CD4-positive, alpha-beta T cell (primary cell): ENCODE measurements at regions not wholly inside any gene's neighbourhood (a gene's known extent, or its start where the extent isn't known, plus 50 kb on each side); places are given as distances from the start of the nearest gene placed in this dataset.
"Not testable (repeated sequence)": the region's sequence is repeated elsewhere in the genome, so short reads cannot be mapped to it uniquely, and the experiment has no call there.

Experiments
- ATAC-seq: fragments of 200-7000 bp; cut with Tn5 transposase; one replicate; pipeline ENCODE4 v1.10.0; 2022; ENCODE audit warnings: mild to moderate bottlenecking; ENCODE audit not compliant: poor library complexity
- CTCF ChIA-PET: fragments of 350-600 bp; sonication (Branson Sonifier 250); formaldehyde crosslinking; loops from one replicate; lab custom pipeline; 2021; ENCODE audit warnings: antibody characterized with exemption, inconsistent platforms; lab: Charles Lee
- POLR2A ChIA-PET: fragments of 350-600 bp; sonication (Branson Sonifier 250); formaldehyde crosslinking; loops from one replicate; lab custom pipeline; 2021; ENCODE audit warnings: antibody characterized with exemption, inconsistent platforms; lab: Charles Lee
- DNase-seq, 14 experiments: peaks; one replicate each; pipeline ENCODE4 v3.0.0-alpha.2; 2013 to 2020; ENCODE audit warnings: mixed read lengths in 2 of 14
- H3K27ac ChIP-seq, 2 donors: one replicate each; pipeline versions ENCODE4 v1.5.1 to v1.7.0; 2013; ENCODE audit warnings: low read length in 2 of 2, low read depth in 1 of 2, mild to moderate bottlenecking in 1 of 2
- H3K27me3 ChIP-seq, 2 experiments: 1 replicate in 1 of 2; 2 replicates in 1 of 2; pipeline versions ENCODE4 v1.6.1 to v1.7.0; 2013; ENCODE audit warnings: low read length in 2 of 2, control low read depth in 1 of 2, mild to moderate bottlenecking in 1 of 2, moderate library complexity in 1 of 2; ENCODE audit not compliant: insufficient read depth in 2 of 2, control insufficient read depth in 1 of 2
- H3K36me3 ChIP-seq: one replicate; pipeline ENCODE4 v1.6.1; 2013; ENCODE audit warnings: low read length, control low read depth; ENCODE audit not compliant: insufficient read depth
- H3K4me1 ChIP-seq: one replicate; pipeline ENCODE4 v1.6.1; 2013; ENCODE audit warnings: low read length, control low read depth; ENCODE audit not compliant: insufficient read depth
- H3K4me3 ChIP-seq: one replicate; pipeline ENCODE4 v1.5.1; 2013; ENCODE audit warnings: mild to moderate bottlenecking, low read length, moderate library complexity
- H3K9me3 ChIP-seq, 2 experiments: 1 replicate in 1 of 2; 2 replicates in 1 of 2; pipeline versions ENCODE4 v1.6.1 to v1.7.0; 2013; ENCODE audit warnings: low read length in 2 of 2, mild to moderate bottlenecking in 2 of 2, control low read depth in 1 of 2, moderate library complexity in 1 of 2; ENCODE audit not compliant: control insufficient read depth in 1 of 2, insufficient read depth in 1 of 2
- H3K27ac Mint-ChIP-seq: one replicate; pipeline ENCODE4 v1.8.0; 2020; ENCODE audit warnings: mixed read lengths
- H3K27me3 Mint-ChIP-seq: one replicate; pipeline ENCODE4 v1.8.0; 2021; ENCODE audit warnings: mixed read lengths
- H3K36me3 Mint-ChIP-seq: one replicate; pipeline ENCODE4 v1.8.0; 2021; ENCODE audit warnings: low read depth, mixed read lengths
- H3K4me1 Mint-ChIP-seq: one replicate; pipeline ENCODE4 v1.8.0; 2021; ENCODE audit warnings: low read depth, mixed read lengths
- H3K4me3 Mint-ChIP-seq: one replicate; pipeline ENCODE4 v1.8.0; 2020; ENCODE audit warnings: mild to moderate bottlenecking, mixed read lengths
- H3K9me3 Mint-ChIP-seq: one replicate; pipeline ENCODE4 v1.8.0; 2020; ENCODE audit warnings: mixed read lengths
- intact Hi-C, 2 experiments: fragments of 100-400 bp; cut with DNase I in 1 of 2; cut with micrococcal nuclease in 1 of 2; formaldehyde crosslinking; loops; one replicate each; pipeline versions ENCODE4 v1.15.1 to v1.9.0; 2023 to 2025; cut with DNase I, micrococcal nuclease
- TF ChIP-seq, protein P1 (sequence below): fragments of 200-600 bp; IDR thresholded peaks from one replicate; pipeline ENCODE4 v1.8.0; 2022; ENCODE audit warnings: antibody characterized with exemption, mild to moderate bottlenecking

DNA sequence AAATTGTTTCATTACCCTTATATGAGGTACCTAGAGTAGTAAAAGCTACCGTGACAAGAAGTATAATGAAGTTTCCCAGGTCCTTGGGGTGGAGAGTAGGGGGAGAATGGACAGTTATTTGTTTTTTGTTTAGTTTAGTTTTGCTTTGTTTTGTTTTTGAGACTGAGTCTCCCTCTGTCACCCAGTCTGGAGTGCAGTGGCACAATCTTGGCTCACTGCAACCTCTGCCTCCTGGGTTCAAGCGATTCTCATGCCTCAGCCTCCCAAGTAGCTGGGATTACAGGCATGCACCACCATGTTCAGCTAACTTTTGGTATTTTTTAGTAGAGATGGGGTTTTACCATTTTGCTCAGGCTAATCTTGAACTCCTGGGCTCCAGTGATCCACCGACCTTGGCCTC, 94.2 kb downstream of the VPREB1 start:
- peaks cover 58% of the 10 kb centered on the region for H3K27me3 Mint-ChIP-seq
- H3K9me3 ChIP-seq, H3K4me1 ChIP-seq, DNase-seq, H3K4me1 Mint-ChIP-seq, H3K9me3 Mint-ChIP-seq, CTCF ChIA-PET, H3K4me3 ChIP-seq, H3K27me3 ChIP-seq, H3K36me3 ChIP-seq, H3K4me3 Mint-ChIP-seq, H3K36me3 Mint-ChIP-seq, H3K27ac ChIP-seq, intact Hi-C loops, H3K27ac Mint-ChIP-seq, ATAC-seq, POLR2A ChIA-PET: not testable (repeated sequence)

DNA sequence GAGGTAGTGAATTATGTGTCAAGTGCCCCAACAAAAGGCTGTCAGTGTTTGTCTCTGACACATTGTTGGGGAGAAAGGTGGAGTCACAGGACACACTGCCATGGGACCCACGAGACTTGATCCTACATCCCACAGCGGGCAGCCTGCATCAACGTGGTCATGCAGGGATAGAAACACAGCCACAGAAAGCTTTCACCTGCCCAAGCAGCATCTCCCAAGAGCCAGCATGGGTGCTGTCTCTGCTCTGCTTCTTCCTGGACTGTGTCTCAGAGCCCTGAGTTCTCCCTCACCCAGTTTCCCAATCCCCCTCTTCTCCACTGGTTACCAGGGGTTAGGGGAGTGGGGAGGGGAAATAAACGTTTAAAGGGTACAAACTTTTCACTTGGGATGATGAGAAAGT, 97.2 kb downstream of the VPREB1 start:
- no peaks in the 10 kb centered on the region for H3K4me1 Mint-ChIP-seq

DNA sequence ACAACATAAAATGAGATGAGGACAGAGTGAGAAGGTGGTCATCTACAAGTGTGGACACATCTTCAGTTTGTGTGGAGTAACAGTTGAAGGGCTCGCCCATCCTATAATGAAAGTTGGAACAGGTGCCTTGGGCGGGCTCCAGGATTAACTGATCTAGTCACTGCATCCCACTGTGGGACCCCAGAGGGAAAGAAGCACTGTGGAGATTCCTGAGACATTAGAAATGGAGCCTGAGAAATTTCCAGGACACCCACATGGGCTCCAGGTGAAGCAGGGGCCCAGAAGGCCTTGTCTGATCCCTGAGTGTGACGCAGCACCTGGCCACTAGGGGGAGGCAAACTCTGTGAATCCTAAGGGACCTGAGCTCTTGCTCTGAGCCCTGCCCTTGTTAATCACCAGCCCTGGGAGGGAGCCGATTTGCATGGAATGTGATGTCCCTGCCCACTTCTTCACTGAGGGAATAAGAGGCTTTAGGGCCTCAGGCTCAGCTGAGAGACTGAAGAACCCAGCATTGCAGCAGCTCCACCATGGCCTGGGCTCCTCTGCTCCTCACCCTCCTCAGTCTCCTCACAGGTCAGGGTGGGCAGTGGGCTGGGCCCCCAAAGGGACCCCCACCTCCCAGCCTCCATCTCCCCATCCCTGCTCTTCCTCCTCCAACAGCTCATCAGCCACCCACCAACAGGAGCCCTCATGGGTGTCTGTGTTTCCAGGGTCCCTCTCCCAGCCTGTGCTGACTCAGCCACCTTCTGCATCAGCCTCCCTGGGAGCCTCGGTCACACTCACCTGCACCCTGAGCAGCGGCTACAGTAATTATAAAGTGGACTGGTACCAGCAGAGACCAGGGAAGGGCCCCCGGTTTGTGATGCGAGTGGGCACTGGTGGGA, 98.4 kb downstream of the VPREB1 start:
- no peaks in the 10 kb centered on the region for H3K4me1 ChIP-seq
- no peaks in the 10 kb centered on the region for H3K9me3 ChIP-seq
- H3K4me1 Mint-ChIP-seq, result no peaks in the 10 kb centered on the region
- H3K4me3 Mint-ChIP-seq, result no peak overlapping the region
- H3K36me3 Mint-ChIP-seq, result no peaks in the 10 kb centered on the region
- POLR2A ChIA-PET, result no interaction called here
- no peaks in the 10 kb centered on the region for H3K9me3 Mint-ChIP-seq
- no peaks in the 10 kb centered on the region for H3K36me3 ChIP-seq
- H3K27ac Mint-ChIP-seq, result no peak overlapping the region
- H3K27ac ChIP-seq, result no peak overlapping the region
- H3K27me3 Mint-ChIP-seq, result peaks cover 18% of the 10 kb centered on the region
- peaks cover 0 to under 1% of the 10 kb centered on the region in 2 experiments for H3K27me3 ChIP-seq
- TF ChIP-seq, protein P1, sequence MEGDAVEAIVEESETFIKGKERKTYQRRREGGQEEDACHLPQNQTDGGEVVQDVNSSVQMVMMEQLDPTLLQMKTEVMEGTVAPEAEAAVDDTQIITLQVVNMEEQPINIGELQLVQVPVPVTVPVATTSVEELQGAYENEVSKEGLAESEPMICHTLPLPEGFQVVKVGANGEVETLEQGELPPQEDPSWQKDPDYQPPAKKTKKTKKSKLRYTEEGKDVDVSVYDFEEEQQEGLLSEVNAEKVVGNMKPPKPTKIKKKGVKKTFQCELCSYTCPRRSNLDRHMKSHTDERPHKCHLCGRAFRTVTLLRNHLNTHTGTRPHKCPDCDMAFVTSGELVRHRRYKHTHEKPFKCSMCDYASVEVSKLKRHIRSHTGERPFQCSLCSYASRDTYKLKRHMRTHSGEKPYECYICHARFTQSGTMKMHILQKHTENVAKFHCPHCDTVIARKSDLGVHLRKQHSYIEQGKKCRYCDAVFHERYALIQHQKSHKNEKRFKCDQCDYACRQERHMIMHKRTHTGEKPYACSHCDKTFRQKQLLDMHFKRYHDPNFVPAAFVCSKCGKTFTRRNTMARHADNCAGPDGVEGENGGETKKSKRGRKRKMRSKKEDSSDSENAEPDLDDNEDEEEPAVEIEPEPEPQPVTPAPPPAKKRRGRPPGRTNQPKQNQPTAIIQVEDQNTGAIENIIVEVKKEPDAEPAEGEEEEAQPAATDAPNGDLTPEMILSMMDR, result peak; percentile 98
- no peak overlapping the region for H3K4me3 ChIP-seq
- CTCF ChIA-PET, result interaction anchor here (0.6 to 1.2 kb wide), 5 partner anchors 9 to 147 kb away, joined by 3 to 4 read pairs (median 3); no protein-coding TSS in a partner anchor
- ATAC-seq (no peak), DNase-seq (peak; percentile 38 to 76 (median 58))
- intact Hi-C loops, result loop anchor here (2.0 to 10.0 kb wide), 2 partner anchors 134 to 138 kb away; no protein-coding TSS in a partner anchor

More for the DNA sequence above, 97.2 kb downstream of the VPREB1 start:
- POLR2A ChIA-PET, result no interaction called here
- DNase-seq (no peak), ATAC-seq (no peak)
- CTCF ChIA-PET, result no interaction called here
- no peak overlapping the region for H3K4me3 ChIP-seq
- H3K4me3 Mint-ChIP-seq, result no peak overlapping the region
- peaks cover 2% of the 10 kb centered on the region for H3K9me3 Mint-ChIP-seq
- H3K9me3 ChIP-seq, result no peaks in the 10 kb centered on the region
- TF ChIP-seq, protein P1, result no peak
- H3K27me3 ChIP-seq, result no peaks in the 10 kb centered on the region
- no peak overlapping the region for H3K27ac ChIP-seq
- H3K36me3 ChIP-seq, result no peaks in the 10 kb centered on the region
- intact Hi-C loops, result loop anchor here (2.0 to 10.0 kb wide), 2 partner anchors 133 to 137 kb away; no protein-coding TSS in a partner anchor
- H3K4me1 ChIP-seq, result no peaks in the 10 kb centered on the region
- no peaks in the 10 kb centered on the region for H3K36me3 Mint-ChIP-seq
- H3K27ac Mint-ChIP-seq, result no peak overlapping the region
- peaks cover 29% of the 10 kb centered on the region for H3K27me3 Mint-ChIP-seq
